ENCODE measurements at regions not wholly inside any gene's neighbourhood (a gene's known extent, or its start where the extent isn't known, plus 50 kb on each side); places are given as distances from the start of the nearest gene placed in this dataset.
"Not testable (repeated sequence)": the region's sequence is repeated elsewhere in the genome, so short reads cannot be mapped to it uniquely, and the experiment has no call there.

- no peak overlapping the region for H3K4me3 ChIP-seq (ENCODE audit: low read depth, low read length)
- DNase-seq (ENCODE audit: low read depth) = no peak
These were observed 199.7 kb downstream of the SMAD2 start for GRCh38 chr18:47730795-47731194.

- no peak for DNase-seq (ENCODE audit: low read depth)
- H3K4me3 ChIP-seq (ENCODE audit: low read depth, low read length) = no peak overlapping the region
These were observed 201.1 kb downstream of the SMAD2 start for GRCh38 chr18:47729356-47729755.

- DNase-seq (ENCODE audit: low read depth) = no peak
These were observed 201.5 kb downstream of the SMAD2 start for GRCh38 chr18:47728921-47729320.

GRCh38 chr18:47727409-47727808 lies 203.1 kb downstream of the SMAD2 start:
- H3K4me3 ChIP-seq (ENCODE audit: low read depth, low read length) = no peak overlapping the region
- DNase-seq (ENCODE audit: low read depth) = no peak

More at GRCh38 chr18:47728921-47729320, 201.5 kb downstream of the SMAD2 start:
- no peak overlapping the region for H3K4me3 ChIP-seq (ENCODE audit: low read depth, low read length)

- DNase-seq (ENCODE audit: low read depth) = no peak
- no peak overlapping the region for H3K4me3 ChIP-seq (ENCODE audit: low read depth, low read length)
These were observed 203.9 kb downstream of the SMAD2 start for GRCh38 chr18:47726550-47726949.

GRCh38 chr18:47725656-47726055 lies 204.8 kb downstream of the SMAD2 start:
- H3K4me3 ChIP-seq (ENCODE audit: low read depth, low read length) = no peak overlapping the region
- no peak for DNase-seq (ENCODE audit: low read depth)

- DNase-seq (ENCODE audit: low read depth) = no peak
- no peak overlapping the region for H3K4me3 ChIP-seq (ENCODE audit: low read depth, low read length)
These were observed 206.1 kb downstream of the SMAD2 start for GRCh38 chr18:47724186-47724975.

GRCh38 chr18:47721876-47722275 lies 208.6 kb downstream of the SMAD2 start:
- H3K4me3 ChIP-seq (ENCODE audit: low read depth, low read length) = no peak overlapping the region
- DNase-seq (ENCODE audit: low read depth) = no peak

- no peak overlapping the region for H3K4me3 ChIP-seq (ENCODE audit: low read depth, low read length)
- DNase-seq (ENCODE audit: low read depth) = no peak
These were observed 209.7 kb downstream of the SMAD2 start for GRCh38 chr18:47720741-47721140.

GRCh38 chr18:47719096-47719780 lies 211.2 kb downstream of the SMAD2 start:
- DNase-seq (ENCODE audit: low read depth) = no peak

GRCh38 chr18:47718646-47719045 lies 211.8 kb downstream of the SMAD2 start:
- no peak overlapping the region for H3K4me3 ChIP-seq (ENCODE audit: low read depth, low read length)
- no peak for DNase-seq (ENCODE audit: low read depth)

More at GRCh38 chr18:47719096-47719780, 211.2 kb downstream of the SMAD2 start:
- H3K4me3 ChIP-seq (ENCODE audit: low read depth, low read length) = no peak overlapping the region

GRCh38 chr18:47717257-47717656 lies 213.2 kb downstream of the SMAD2 start:
- H3K4me3 ChIP-seq (ENCODE audit: low read depth, low read length) = no peak overlapping the region
- DNase-seq (ENCODE audit: low read depth) = no peak

GRCh38 chr18:47716632-47717185 lies 213.8 kb downstream of the SMAD2 start:
- DNase-seq (ENCODE audit: low read depth) = no peak
- no peak overlapping the region for H3K4me3 ChIP-seq (ENCODE audit: low read depth, low read length)

GRCh38 chr18:47710451-47710850 lies 220.0 kb downstream of the SMAD2 start:
- no peak overlapping the region for H3K4me3 ChIP-seq (ENCODE audit: low read depth, low read length)
- DNase-seq (ENCODE audit: low read depth) = no peak

- H3K4me3 ChIP-seq (ENCODE audit: low read depth, low read length) = no peak overlapping the region
- no peak for DNase-seq (ENCODE audit: low read depth)
These were observed 220.9 kb downstream of the SMAD2 start for GRCh38 chr18:47709556-47709955.

GRCh38 chr18:47708206-47708605 lies 222.3 kb downstream of the SMAD2 start:
- no peak for DNase-seq (ENCODE audit: low read depth)
- no peak overlapping the region for H3K4me3 ChIP-seq (ENCODE audit: low read depth, low read length)

- no peak for DNase-seq (ENCODE audit: low read depth)
- H3K4me3 ChIP-seq (ENCODE audit: low read depth, low read length) = no peak overlapping the region
These were observed 229.3 kb downstream of the SMAD2 start for GRCh38 chr18:47701134-47701533.

GRCh38 chr18:47696870-47697269 lies 233.6 kb downstream of the SMAD2 start:
- no peak overlapping the region for H3K4me3 ChIP-seq (ENCODE audit: low read depth, low read length)
- DNase-seq (ENCODE audit: low read depth) = no peak

- DNase-seq (ENCODE audit: low read depth) = no peak
- H3K4me3 ChIP-seq (ENCODE audit: low read depth, low read length) = no peak overlapping the region
These were observed 238.8 kb downstream of the SMAD2 start for GRCh38 chr18:47691611-47692010.

GRCh38 chr18:47690778-47691177 lies 239.7 kb downstream of the SMAD2 start:
- not testable (repeated sequence) for H3K4me3 ChIP-seq (ENCODE audit: low read depth, low read length); DNase-seq (ENCODE audit: low read depth)

- DNase-seq (ENCODE audit: low read depth) = no peak
These were observed 241.1 kb downstream of the SMAD2 start for GRCh38 chr18:47689371-47689770.

More at GRCh38 chr18:47689371-47689770, 241.1 kb downstream of the SMAD2 start:
- H3K4me3 ChIP-seq (ENCODE audit: low read depth, low read length) = no peak overlapping the region
